Ishikawa (cell line): ENCODE measurements at regions not wholly inside any gene's neighbourhood (a gene's known extent, or its start where the extent isn't known, plus 50 kb on each side); places are given as distances from the start of the nearest gene placed in this dataset.

Experiments
- EP300 ChIP-seq: IDR thresholded peaks from 2 replicates; pipeline ENCODE4 v1.6.1; 2012; ENCODE audit warnings: borderline replicate concordance
- RAD21 ChIP-seq: IDR thresholded peaks from 2 replicates; pipeline ENCODE4 v1.6.1; 2012; ENCODE audit warnings: low read depth
- YY1 ChIP-seq: IDR thresholded peaks from 2 replicates; pipeline ENCODE4 v1.6.1; 2012; ENCODE audit warnings: low read depth
- TF ChIP-seq, protein P1 (sequence below): IDR thresholded peaks from 2 replicates; pipeline ENCODE4 v1.6.1; 2012
- TF ChIP-seq, protein P2 (sequence below): IDR thresholded peaks from 2 replicates; pipeline ENCODE4 v1.6.1; 2012

DNA sequence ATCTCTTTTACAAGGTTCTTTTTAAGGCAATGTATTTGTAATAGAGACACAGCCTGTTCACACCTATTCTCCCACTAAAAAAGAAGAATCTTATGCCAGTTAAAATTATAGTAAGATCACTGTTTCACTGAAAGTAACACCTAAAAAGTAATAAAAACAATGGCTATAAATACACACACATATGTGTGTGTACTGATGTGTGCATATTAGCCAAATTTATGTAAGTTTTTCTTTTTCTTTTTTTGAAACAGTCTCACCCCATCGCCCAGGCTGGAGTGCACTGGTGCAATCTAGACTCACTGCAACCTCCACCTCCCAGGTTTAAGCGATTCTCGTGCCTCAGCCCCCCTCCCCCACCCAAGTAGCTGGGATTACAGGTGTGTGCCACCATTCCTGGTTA lies 56.8 kb upstream of the SLC30A10 start:
- TF ChIP-seq, protein P1, sequence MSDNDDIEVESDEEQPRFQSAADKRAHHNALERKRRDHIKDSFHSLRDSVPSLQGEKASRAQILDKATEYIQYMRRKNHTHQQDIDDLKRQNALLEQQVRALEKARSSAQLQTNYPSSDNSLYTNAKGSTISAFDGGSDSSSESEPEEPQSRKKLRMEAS: no peak
- TF ChIP-seq EP300: no peak
- no peak for TF ChIP-seq RAD21
- TF ChIP-seq, protein P2, sequence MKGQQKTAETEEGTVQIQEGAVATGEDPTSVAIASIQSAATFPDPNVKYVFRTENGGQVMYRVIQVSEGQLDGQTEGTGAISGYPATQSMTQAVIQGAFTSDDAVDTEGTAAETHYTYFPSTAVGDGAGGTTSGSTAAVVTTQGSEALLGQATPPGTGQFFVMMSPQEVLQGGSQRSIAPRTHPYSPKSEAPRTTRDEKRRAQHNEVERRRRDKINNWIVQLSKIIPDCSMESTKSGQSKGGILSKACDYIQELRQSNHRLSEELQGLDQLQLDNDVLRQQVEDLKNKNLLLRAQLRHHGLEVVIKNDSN: no peak
- no peak for TF ChIP-seq YY1
